Neutrophil (primary cell): ENCODE measurements at regions not wholly inside any gene's neighbourhood (a gene's known extent, or its start where the extent isn't known, plus 50 kb on each side); places are given as distances from the start of the nearest gene placed in this dataset.

Experiments used
- H3K27ac ChIP-seq: fragments of 200-600 bp; sonication (generic); 2 replicates; pipeline ENCODE4 v1.5.1; 2016; ENCODE audit warnings: mild to moderate bottlenecking, moderate library complexity
- H3K27me3 ChIP-seq: fragments of 200-600 bp; sonication (generic); 2 replicates; pipeline ENCODE4 v1.6.0; 2016; ENCODE audit warnings: mild to moderate bottlenecking
- H3K36me3 ChIP-seq: fragments of 200-600 bp; sonication (generic); 2 replicates; pipeline ENCODE4 v1.5.1; 2017
- H3K4me1 ChIP-seq, 2 experiments: fragments of 200-600 bp in 1 of 2; sonication (generic) in 1 of 2; 1 replicate in 1 of 2; 2 replicates in 1 of 2; pipeline versions ENCODE4 v1.5.1 to v1.6.1; 2013 to 2016; ENCODE audit warnings: low read depth in 1 of 2, low read length in 1 of 2, mild to moderate bottlenecking in 1 of 2, moderate library complexity in 1 of 2; ENCODE audit not compliant: control insufficient read depth in 1 of 2, insufficient read depth in 1 of 2
- H3K4me3 ChIP-seq, 2 experiments: fragments of 200-600 bp in 1 of 2; sonication (generic) in 1 of 2; 1 replicate in 1 of 2; 2 replicates in 1 of 2; pipeline ENCODE4 v1.5.1; 2013 to 2016; ENCODE audit warnings: low read depth in 1 of 2, low read length in 1 of 2, mild to moderate bottlenecking in 1 of 2, moderate library complexity in 1 of 2
- H3K9me3 ChIP-seq: fragments of 200-600 bp; sonication (generic); 2 replicates; pipeline ENCODE4 v1.5.1; 2016
- TF ChIP-seq, protein P1 (sequence below): fragments of 200-600 bp; sonication (generic); IDR thresholded peaks from 2 replicates; pipeline ENCODE4 v1.5.1; 2016; ENCODE audit warnings: antibody characterized with exemption

GRCh38 chr3:17808994-17809393, 66.6 kb upstream of the TBC1D5 start:
- Histone ChIP-seq H3K27me3 (no peaks in the 10 kb centered on the region), H3K4me1 (no peaks in the 10 kb centered on the region), H3K36me3 (no peaks in the 10 kb centered on the region), H3K27ac (no peak overlapping the region), H3K4me3 (no peak overlapping the region), H3K9me3 (no peaks in the 10 kb centered on the region)
- TF ChIP-seq, protein P1, sequence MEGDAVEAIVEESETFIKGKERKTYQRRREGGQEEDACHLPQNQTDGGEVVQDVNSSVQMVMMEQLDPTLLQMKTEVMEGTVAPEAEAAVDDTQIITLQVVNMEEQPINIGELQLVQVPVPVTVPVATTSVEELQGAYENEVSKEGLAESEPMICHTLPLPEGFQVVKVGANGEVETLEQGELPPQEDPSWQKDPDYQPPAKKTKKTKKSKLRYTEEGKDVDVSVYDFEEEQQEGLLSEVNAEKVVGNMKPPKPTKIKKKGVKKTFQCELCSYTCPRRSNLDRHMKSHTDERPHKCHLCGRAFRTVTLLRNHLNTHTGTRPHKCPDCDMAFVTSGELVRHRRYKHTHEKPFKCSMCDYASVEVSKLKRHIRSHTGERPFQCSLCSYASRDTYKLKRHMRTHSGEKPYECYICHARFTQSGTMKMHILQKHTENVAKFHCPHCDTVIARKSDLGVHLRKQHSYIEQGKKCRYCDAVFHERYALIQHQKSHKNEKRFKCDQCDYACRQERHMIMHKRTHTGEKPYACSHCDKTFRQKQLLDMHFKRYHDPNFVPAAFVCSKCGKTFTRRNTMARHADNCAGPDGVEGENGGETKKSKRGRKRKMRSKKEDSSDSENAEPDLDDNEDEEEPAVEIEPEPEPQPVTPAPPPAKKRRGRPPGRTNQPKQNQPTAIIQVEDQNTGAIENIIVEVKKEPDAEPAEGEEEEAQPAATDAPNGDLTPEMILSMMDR = no peak

DNA sequence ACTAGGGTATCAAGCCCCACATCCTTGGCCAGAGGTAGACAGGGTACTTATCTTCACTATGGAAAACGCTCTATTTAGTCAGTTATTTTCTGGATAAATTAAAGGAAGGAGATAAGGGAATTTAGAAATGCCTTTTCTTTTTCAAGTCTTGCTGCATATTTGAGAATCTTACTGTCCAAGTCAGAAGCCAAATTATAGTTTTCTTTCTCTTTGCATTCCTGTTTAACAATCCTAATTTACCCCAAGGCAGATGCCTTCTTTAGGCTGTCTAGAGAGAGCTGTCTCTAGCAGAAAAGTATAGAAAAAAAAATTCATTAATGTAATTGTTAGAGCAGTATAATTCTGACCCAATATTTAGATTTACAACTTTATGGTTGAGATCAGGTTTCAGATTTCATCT, 64.4 kb upstream of the TBC1D5 start:
- Histone ChIP-seq H3K4me3 (no peak overlapping the region), H3K4me1 (no peaks in the 10 kb centered on the region), H3K9me3 (no peaks in the 10 kb centered on the region), H3K27me3 (no peaks in the 10 kb centered on the region), H3K36me3 (no peaks in the 10 kb centered on the region), H3K27ac (no peak overlapping the region)
- TF ChIP-seq, protein P1 = no peak

DNA sequence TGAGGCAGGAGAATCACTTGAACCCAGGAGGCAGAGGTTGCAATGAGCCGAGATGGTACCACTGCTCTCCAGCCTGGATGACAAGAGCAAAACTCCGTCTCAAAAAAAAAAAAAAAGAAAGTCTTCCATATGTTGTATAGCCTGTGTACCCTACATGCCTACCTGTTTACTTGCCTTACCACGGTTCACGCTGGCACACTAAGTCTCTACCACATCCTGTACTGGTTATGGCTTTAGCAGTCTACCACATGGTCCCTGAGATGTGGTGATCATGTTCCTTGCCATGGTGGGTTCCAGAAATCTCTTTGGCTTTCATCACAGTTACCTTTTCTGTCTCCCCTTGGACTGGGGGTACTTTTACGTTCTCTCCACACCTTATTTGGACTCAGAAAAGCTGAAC, 63.8 kb upstream of the TBC1D5 start:
- Histone ChIP-seq H3K27ac (no peak overlapping the region), H3K4me3 (no peak overlapping the region), H3K27me3 (no peaks in the 10 kb centered on the region), H3K9me3 (no peaks in the 10 kb centered on the region), H3K36me3 (no peaks in the 10 kb centered on the region), H3K4me1 (no peaks in the 10 kb centered on the region)
- TF ChIP-seq, protein P1 = no peak

GRCh38 chr3:17805461-17805940, 63.1 kb upstream of the TBC1D5 start:
- Histone ChIP-seq H3K4me3 (no peak overlapping the region), H3K27ac (no peak overlapping the region), H3K36me3 (no peaks in the 10 kb centered on the region), H3K9me3 (no peaks in the 10 kb centered on the region), H3K4me1 (no peaks in the 10 kb centered on the region), H3K27me3 (no peaks in the 10 kb centered on the region)
- TF ChIP-seq, protein P1 = no peak

DNA sequence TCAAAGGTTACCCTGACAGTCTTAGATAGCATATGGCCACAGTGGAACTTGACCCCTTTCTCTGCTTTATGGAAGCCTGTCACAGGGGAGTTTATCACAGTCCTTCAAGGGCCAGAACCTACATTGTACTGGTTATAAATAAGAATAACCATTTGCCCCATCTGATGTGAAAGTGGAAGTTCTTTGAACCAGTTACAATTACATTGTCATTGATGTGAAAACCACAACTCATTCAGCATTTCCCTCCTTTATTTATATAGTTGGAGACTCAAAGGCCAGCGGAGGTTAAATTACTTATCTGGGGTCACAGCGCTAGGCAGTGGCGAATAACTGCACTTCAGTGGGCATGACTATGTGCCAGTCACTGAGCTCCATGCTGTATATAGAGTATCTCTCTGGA, 60.5 kb upstream of the TBC1D5 start:
- no peak overlapping the region for H3K4me3 ChIP-seq

More for the DNA sequence above, 60.5 kb upstream of the TBC1D5 start:
- H3K9me3 ChIP-seq = no peaks in the 10 kb centered on the region
- H3K27ac ChIP-seq = no peak overlapping the region
- no peaks in the 10 kb centered on the region for H3K36me3 ChIP-seq
- no peaks in the 10 kb centered on the region for H3K4me1 ChIP-seq
- TF ChIP-seq, protein P1 = no peak
- no peaks in the 10 kb centered on the region for H3K27me3 ChIP-seq
